ENCODE measurements at regions not wholly inside any gene's neighbourhood (a gene's known extent, or its start where the extent isn't known, plus 50 kb on each side); places are given as distances from the start of the nearest gene placed in this dataset.

- TF ChIP-seq CREB1 (IDR thresholded peaks at IDR 0.05; ENCODE audit: low read depth), result no peak
- no peak for TF ChIP-seq MAX (IDR thresholded peaks at IDR 0.05)
- TF ChIP-seq CEBPB (IDR thresholded peaks at IDR 0.05), result no peak
- no peak for TF ChIP-seq FOXM1 (IDR thresholded peaks at IDR 0.05; ENCODE audit: borderline replicate concordance, low read depth)
- TF ChIP-seq RAD21 (IDR thresholded peaks at IDR 0.05; ENCODE audit: low read depth), result no peak
- no peak for TF ChIP-seq TEAD4 (IDR thresholded peaks at IDR 0.05)
- no peak for TF ChIP-seq YY1 (IDR thresholded peaks at IDR 0.05; ENCODE audit: low read depth)
- TF ChIP-seq REST (IDR thresholded peaks at IDR 0.05; ENCODE audit: low read depth), result no peak
- TF ChIP-seq USF1 (IDR thresholded peaks at IDR 0.05), result no peak
These were observed 205.9 kb downstream of the CTTN start for GRCh38 chr11:70604221-70604620.

- TF ChIP-seq YY1 (IDR thresholded peaks at IDR 0.05; ENCODE audit: low read depth), result no peak
- TF ChIP-seq RAD21 (IDR thresholded peaks at IDR 0.05; ENCODE audit: low read depth), result no peak
- TF ChIP-seq CREB1 (IDR thresholded peaks at IDR 0.05; ENCODE audit: low read depth), result no peak
These were observed 206.5 kb downstream of the CTTN start for GRCh38 chr11:70604630-70605467.

- no peak for TF ChIP-seq TEAD4 (IDR thresholded peaks at IDR 0.05)
- TF ChIP-seq EP300 (IDR thresholded peaks at IDR 0.05; ENCODE audit: borderline replicate concordance), result no peak
- TF ChIP-seq REST (IDR thresholded peaks at IDR 0.05; ENCODE audit: low read depth), result no peak
- no peak for TF ChIP-seq USF1 (IDR thresholded peaks at IDR 0.05)
- TF ChIP-seq CREB1 (IDR thresholded peaks at IDR 0.05; ENCODE audit: low read depth), result no peak
- no peak for TF ChIP-seq MAX (IDR thresholded peaks at IDR 0.05)
- TF ChIP-seq ZBTB7A (IDR thresholded peaks at IDR 0.05; ENCODE audit: low read depth), result no peak
- TF ChIP-seq EGR1 (IDR thresholded peaks at IDR 0.05), result no peak
- no peak for TF ChIP-seq NFIC (IDR thresholded peaks at IDR 0.05)
- no peak for TF ChIP-seq TAF1 (IDR thresholded peaks at IDR 0.05; ENCODE audit: low read depth)
- TF ChIP-seq YY1 (IDR thresholded peaks at IDR 0.05; ENCODE audit: low read depth), result no peak
- TF ChIP-seq FOXM1 (IDR thresholded peaks at IDR 0.05; ENCODE audit: borderline replicate concordance, low read depth), result no peak
- TF ChIP-seq TCF12 (IDR thresholded peaks at IDR 0.05; ENCODE audit: low read depth), result no peak
These were observed 207.1 kb downstream of the CTTN start for GRCh38 chr11:70605468-70605815.

- TF ChIP-seq EP300 (IDR thresholded peaks at IDR 0.05; ENCODE audit: borderline replicate concordance) (no peak), EGR1 (IDR thresholded peaks at IDR 0.05) (no peak), TAF1 (IDR thresholded peaks at IDR 0.05; ENCODE audit: low read depth) (no peak), RAD21 (IDR thresholded peaks at IDR 0.05; ENCODE audit: low read depth) (no peak), CEBPB (IDR thresholded peaks at IDR 0.05) (no peak), YY1 (IDR thresholded peaks at IDR 0.05; ENCODE audit: low read depth) (no peak), REST (IDR thresholded peaks at IDR 0.05; ENCODE audit: low read depth) (no peak), ZBTB7A (IDR thresholded peaks at IDR 0.05; ENCODE audit: low read depth) (no peak), USF1 (IDR thresholded peaks at IDR 0.05) (no peak), TCF12 (IDR thresholded peaks at IDR 0.05; ENCODE audit: low read depth) (no peak), TEAD4 (IDR thresholded peaks at IDR 0.05) (no peak), CREB1 (IDR thresholded peaks at IDR 0.05; ENCODE audit: low read depth) (no peak), FOXM1 (IDR thresholded peaks at IDR 0.05; ENCODE audit: borderline replicate concordance, low read depth) (no peak), MAX (IDR thresholded peaks at IDR 0.05) (no peak), NFIC (IDR thresholded peaks at IDR 0.05) (no peak)
These were observed 207.5 kb downstream of the CTTN start for GRCh38 chr11:70605846-70606245.
